C4-2B (cell line): ENCODE measurements at regions not wholly inside any gene's neighbourhood (a gene's known extent, or its start where the extent isn't known, plus 50 kb on each side); places are given as distances from the start of the nearest gene placed in this dataset.

Source experiments
- H3K27ac ChIP-seq: fragments of 450-650 bp; 2 replicates; pipeline ENCODE4 v1.5.1; 2017
- ZFX ChIP-seq: fragments of 450-650 bp; IDR thresholded peaks from 2 replicates; pipeline ENCODE4 v1.6.1; 2017
- TF ChIP-seq, protein P1 (sequence below): fragments of 450-650 bp; conservative IDR thresholded peaks from 2 replicates; pipeline ENCODE4 v1.5.1; 2017; ENCODE audit warnings: mild to moderate bottlenecking

DNA sequence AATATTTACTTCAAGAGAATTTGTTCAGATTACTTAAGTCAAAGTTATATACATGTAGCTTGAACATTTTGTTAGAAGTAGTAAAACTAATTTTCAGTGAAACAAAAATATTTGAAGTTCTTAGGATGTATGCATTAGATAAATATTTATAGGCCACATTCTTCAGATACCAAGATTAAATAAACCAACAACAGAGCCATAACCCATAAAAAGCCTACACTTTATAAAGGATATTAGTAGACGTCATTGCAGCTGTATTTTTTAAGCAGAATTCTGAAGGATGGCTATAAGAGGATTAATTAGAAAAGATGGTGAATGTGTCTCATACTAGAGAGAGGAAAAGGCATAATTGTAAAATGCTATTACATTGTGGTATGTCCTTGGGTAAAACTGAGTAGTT lies 449.7 kb upstream of the ALCAM start:
- TF ChIP-seq, protein P1, sequence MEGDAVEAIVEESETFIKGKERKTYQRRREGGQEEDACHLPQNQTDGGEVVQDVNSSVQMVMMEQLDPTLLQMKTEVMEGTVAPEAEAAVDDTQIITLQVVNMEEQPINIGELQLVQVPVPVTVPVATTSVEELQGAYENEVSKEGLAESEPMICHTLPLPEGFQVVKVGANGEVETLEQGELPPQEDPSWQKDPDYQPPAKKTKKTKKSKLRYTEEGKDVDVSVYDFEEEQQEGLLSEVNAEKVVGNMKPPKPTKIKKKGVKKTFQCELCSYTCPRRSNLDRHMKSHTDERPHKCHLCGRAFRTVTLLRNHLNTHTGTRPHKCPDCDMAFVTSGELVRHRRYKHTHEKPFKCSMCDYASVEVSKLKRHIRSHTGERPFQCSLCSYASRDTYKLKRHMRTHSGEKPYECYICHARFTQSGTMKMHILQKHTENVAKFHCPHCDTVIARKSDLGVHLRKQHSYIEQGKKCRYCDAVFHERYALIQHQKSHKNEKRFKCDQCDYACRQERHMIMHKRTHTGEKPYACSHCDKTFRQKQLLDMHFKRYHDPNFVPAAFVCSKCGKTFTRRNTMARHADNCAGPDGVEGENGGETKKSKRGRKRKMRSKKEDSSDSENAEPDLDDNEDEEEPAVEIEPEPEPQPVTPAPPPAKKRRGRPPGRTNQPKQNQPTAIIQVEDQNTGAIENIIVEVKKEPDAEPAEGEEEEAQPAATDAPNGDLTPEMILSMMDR, result no peak
- no peak overlapping the region for H3K27ac ChIP-seq

DNA sequence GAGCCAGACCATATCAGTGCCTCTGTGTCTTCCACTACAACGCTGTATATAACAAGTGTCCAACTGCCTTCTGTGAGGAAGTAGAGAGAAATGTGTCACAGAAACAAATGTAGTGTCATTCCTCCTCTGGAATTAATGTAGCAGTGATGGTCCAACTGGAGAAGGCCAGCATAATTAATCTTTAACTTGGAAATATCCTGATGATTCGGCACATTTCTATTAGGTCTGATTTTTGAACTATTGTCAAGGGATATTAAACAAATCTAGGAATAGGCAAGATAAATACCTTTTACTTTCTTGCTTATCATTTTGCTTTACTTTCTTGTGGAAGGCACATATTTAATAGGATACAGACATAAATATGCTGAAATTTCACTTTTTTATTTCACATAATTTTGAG lies 446.2 kb upstream of the ALCAM start:
- TF ChIP-seq, protein P1, result no peak
- TF ChIP-seq ZFX, result no peak
- no peak overlapping the region for H3K27ac ChIP-seq

DNA sequence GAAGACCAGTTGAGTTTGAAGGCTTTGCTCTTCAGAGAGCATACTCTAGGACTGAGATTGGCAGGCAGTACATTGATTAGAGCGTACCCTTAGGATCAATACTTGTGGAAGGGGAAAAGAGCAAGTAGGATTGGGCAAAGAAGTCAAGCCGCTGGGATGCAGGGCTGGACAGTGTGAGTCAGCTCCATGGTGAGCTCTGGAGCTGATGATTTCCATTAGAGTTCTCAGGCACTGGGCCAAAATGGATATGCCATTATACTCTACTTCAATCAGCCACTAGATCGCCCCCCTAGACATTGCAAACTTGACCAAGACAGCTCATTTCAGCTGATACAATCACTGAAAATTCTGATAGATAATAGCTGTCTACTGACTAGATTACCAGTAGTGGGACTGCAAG lies 432.7 kb upstream of the ALCAM start:
- no peak overlapping the region for H3K27ac ChIP-seq

DNA sequence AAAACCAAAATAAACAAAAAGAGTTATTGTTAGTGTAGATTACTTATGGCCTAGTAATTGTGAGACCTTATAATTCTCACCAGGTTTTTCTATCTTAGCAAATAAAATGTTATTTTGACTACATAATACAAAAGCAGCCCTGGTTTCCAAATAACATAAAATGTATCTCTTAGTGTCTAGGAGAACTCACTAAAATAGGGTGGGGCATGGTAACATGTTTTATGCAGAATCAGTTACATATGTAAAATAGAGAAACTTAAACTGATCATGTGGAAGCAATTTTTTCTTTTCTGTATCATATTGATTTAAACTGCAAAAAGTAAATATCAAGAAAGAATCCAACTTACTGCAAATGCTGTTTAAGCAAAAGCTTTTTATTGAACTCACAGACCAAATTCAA lies 431.1 kb upstream of the ALCAM start:
- no peak overlapping the region for H3K27ac ChIP-seq
- TF ChIP-seq, protein P1, result no peak
- TF ChIP-seq ZFX, result no peak

More for the DNA sequence above, 432.7 kb upstream of the ALCAM start:
- TF ChIP-seq ZFX, result no peak
- TF ChIP-seq, protein P1, result no peak

DNA sequence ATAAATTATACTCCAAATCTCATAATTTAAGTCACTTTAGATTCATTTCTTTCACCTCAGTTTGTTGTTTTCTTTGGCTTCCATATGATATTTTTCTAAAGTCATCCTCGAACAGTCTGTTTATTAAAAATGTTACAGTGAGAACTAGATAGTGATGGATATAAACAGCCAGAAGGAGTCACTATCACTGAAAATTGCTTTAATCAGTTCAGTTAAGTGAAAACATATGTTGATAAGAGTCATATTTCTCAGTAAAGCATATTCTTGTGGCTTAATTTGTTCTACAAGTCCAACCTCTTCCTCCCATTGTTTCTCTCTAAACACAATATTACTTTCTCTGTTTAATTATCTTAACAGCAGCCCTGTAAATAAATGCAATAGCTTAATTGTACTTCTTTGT lies 427.5 kb upstream of the ALCAM start:
- TF ChIP-seq, protein P1, result no peak
- TF ChIP-seq ZFX, result no peak
- H3K27ac ChIP-seq, result no peak overlapping the region

DNA sequence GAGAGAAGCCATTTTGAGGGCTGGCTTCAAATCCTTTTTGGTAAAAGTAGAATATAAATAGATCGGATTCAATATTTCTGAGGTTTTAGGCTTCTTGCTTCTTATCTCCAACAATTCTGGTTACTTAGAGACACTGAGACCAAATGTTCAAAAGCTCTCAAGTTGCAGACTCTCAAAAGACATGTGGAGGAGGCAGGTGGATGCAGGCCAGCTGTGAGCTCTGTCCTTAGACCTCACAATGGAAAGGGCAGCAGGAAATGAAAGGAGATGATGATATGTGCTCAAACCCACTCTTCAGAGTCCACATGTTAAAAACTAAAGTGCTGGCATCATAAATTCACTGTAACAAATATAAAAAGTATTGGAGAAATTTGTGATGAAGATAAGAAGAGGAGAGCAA lies 424.9 kb upstream of the ALCAM start:
- H3K27ac ChIP-seq, result no peak overlapping the region
- no peak for TF ChIP-seq ZFX
- TF ChIP-seq, protein P1, result no peak

DNA sequence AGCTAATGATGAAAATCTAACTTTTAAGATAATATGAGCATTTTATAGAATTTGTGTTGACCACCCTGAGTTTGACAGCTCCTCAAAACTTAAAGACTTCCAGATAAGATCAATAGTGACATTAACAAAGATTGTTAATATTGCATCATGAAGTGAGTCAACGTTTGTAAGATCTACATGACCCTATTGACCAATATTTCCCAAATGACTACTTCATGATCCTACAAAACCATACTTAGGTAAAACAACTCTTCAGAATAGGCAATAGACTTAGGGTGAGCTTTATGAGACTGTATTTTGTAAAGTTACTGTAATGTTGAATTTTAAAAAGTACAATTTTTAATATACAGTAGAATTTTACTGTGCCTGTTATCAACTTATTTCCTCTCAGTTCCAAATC lies 422.7 kb upstream of the ALCAM start:
- H3K27ac ChIP-seq, result no peak overlapping the region
- TF ChIP-seq, protein P1, result no peak
- no peak for TF ChIP-seq ZFX
